CD14-positive monocyte (primary cell): ENCODE measurements at regions not wholly inside any gene's neighbourhood (a gene's known extent, or its start where the extent isn't known, plus 50 kb on each side); places are given as distances from the start of the nearest gene placed in this dataset.
"Not testable (repeated sequence)": the region's sequence is repeated elsewhere in the genome, so short reads cannot be mapped to it uniquely, and the experiment has no call there.

Source experiments
- DNase-seq, 3 donors: peaks; one replicate each; pipeline ENCODE4 v3.0.0-alpha.2; 2011 to 2022
- H2AFZ ChIP-seq: 2 replicates; pipeline ENCODE4 v1.6.0; 2012; ENCODE audit warnings: mild to moderate bottlenecking, low read depth, low read length, inconsistent platforms; ENCODE audit not compliant: insufficient read depth, poor library complexity, severe bottlenecking
- H3K27ac ChIP-seq, 2 donors: 1 replicate in 1 of 2; 2 replicates in 1 of 2; pipeline ENCODE4 v1.5.1; 2012 to 2013; ENCODE audit warnings: low read length in 2 of 2, control low read depth in 1 of 2, inconsistent platforms in 1 of 2, low read depth in 1 of 2, mild to moderate bottlenecking in 1 of 2
- H3K27me3 ChIP-seq, 2 donors: one replicate each; pipeline versions ENCODE4 v1.6.0 to v1.6.1; 2011 to 2013; ENCODE audit warnings: low read length in 2 of 2; ENCODE audit not compliant: control insufficient read depth in 2 of 2, insufficient read depth in 2 of 2
- H3K36me3 ChIP-seq, 2 donors: replicated peaks in 1 of 2; 1 replicate in 1 of 2; 2 replicates in 1 of 2; pipeline versions ENCODE4 v1.5.1 to v1.6.1; 2012 to 2013; ENCODE audit warnings: low read length in 2 of 2, control low read depth in 1 of 2, inconsistent platforms in 1 of 2, mild to moderate bottlenecking in 1 of 2; ENCODE audit not compliant: insufficient read depth in 2 of 2, control insufficient read depth in 1 of 2
- H3K4me1 ChIP-seq, 2 donors: 1 replicate in 1 of 2; 2 replicates in 1 of 2; pipeline versions ENCODE4 v1.5.1 to v1.6.1; 2012 to 2013; ENCODE audit warnings: low read length in 2 of 2, control low read depth in 1 of 2, inconsistent platforms in 1 of 2, mild to moderate bottlenecking in 1 of 2, moderate library complexity in 1 of 2; ENCODE audit not compliant: insufficient read depth in 2 of 2, control insufficient read depth in 1 of 2
- H3K4me2 ChIP-seq: replicated peaks from 2 replicates; pipeline ENCODE3; 2012; ENCODE audit warnings: low read length, moderate library complexity, mild to moderate bottlenecking; ENCODE audit not compliant: poor library complexity, severe bottlenecking; ENCODE audit errors: extremely low read depth
- H3K4me3 ChIP-seq, 3 experiments: fragments of 200-600 bp in 1 of 3; sonication (generic) in 1 of 3; replicated peaks in 1 of 3; 1 replicate in 2 of 3; 2 replicates in 1 of 3; pipeline ENCODE4 v1.5.1; 2011 to 2013; ENCODE audit warnings: low read length in 3 of 3, mild to moderate bottlenecking in 3 of 3, control low read depth in 2 of 3, low read depth in 2 of 3, inconsistent platforms in 1 of 3, moderate library complexity in 1 of 3
- H3K79me2 ChIP-seq: 2 replicates; pipeline ENCODE4 v1.6.0; 2012; ENCODE audit warnings: mild to moderate bottlenecking, control low read depth, inconsistent platforms, low read length, moderate library complexity; ENCODE audit not compliant: insufficient read depth
- H3K9ac ChIP-seq: 2 replicates; pipeline ENCODE4 v1.6.0; 2017; ENCODE audit warnings: low read length, mild to moderate bottlenecking; ENCODE audit not compliant: insufficient read depth, poor library complexity, severe bottlenecking
- H3K9me3 ChIP-seq, 2 donors: replicated peaks in 1 of 2; 1 replicate in 1 of 2; 2 replicates in 1 of 2; pipeline versions ENCODE4 v1.5.1 to v1.6.1; 2012 to 2013; ENCODE audit warnings: low read length in 2 of 2, control low read depth in 1 of 2; ENCODE audit not compliant: control insufficient read depth in 1 of 2, insufficient read depth in 1 of 2
- H4K20me1 ChIP-seq: 2 replicates; pipeline ENCODE4 v1.6.0; 2012; ENCODE audit warnings: mild to moderate bottlenecking, low read length, control low read depth, moderate library complexity; ENCODE audit not compliant: insufficient read depth
- H3K27ac Mint-ChIP-seq, 7 donors: one replicate each; pipeline ENCODE4 v1.8.0; 2020; ENCODE audit warnings: mild to moderate bottlenecking in 7 of 7, mixed read lengths in 7 of 7, moderate library complexity in 6 of 7, inconsistent platforms in 2 of 7
- H3K27me3 Mint-ChIP-seq, 3 donors: one replicate each; pipeline ENCODE4 v1.8.0; 2021 to 2022; ENCODE audit warnings: low read depth in 3 of 3, mild to moderate bottlenecking in 3 of 3, mixed read lengths in 3 of 3, moderate library complexity in 3 of 3, inconsistent platforms in 1 of 3
- H3K36me3 Mint-ChIP-seq, 2 donors: one replicate each; pipeline ENCODE4 v1.8.0; 2020; ENCODE audit warnings: mixed read lengths in 2 of 2, inconsistent platforms in 1 of 2, mild to moderate bottlenecking in 1 of 2
- H3K4me1 Mint-ChIP-seq: one replicate; pipeline ENCODE4 v1.8.0; 2020; ENCODE audit warnings: mild to moderate bottlenecking, mixed read lengths
- H3K4me3 Mint-ChIP-seq, 2 donors: one replicate each; pipeline ENCODE4 v1.8.0; 2020; ENCODE audit warnings: mild to moderate bottlenecking in 2 of 2, mixed read lengths in 2 of 2, moderate library complexity in 1 of 2
- H3K9me3 Mint-ChIP-seq, 7 donors: one replicate each; pipeline ENCODE4 v1.8.0; 2020 to 2022; ENCODE audit warnings: mixed read lengths in 7 of 7, mild to moderate bottlenecking in 6 of 7, moderate library complexity in 6 of 7, inconsistent platforms in 2 of 7
- WGBS: methylation state at CpG from one replicate; pipeline ENCODE4 v1.1.5; 2013; ENCODE audit warnings: missing lambda C conversion rate; ENCODE audit not compliant: insufficient coverage; 5-methylcytosine and 5-hydroxymethylcytosine counted together
- intact Hi-C, 2 donors: fragments of 100-400 bp; cut with micrococcal nuclease; formaldehyde crosslinking; loops; one replicate each; pipeline versions ENCODE4 v1.15.0 to v1.15.1; 2023

DNA sequence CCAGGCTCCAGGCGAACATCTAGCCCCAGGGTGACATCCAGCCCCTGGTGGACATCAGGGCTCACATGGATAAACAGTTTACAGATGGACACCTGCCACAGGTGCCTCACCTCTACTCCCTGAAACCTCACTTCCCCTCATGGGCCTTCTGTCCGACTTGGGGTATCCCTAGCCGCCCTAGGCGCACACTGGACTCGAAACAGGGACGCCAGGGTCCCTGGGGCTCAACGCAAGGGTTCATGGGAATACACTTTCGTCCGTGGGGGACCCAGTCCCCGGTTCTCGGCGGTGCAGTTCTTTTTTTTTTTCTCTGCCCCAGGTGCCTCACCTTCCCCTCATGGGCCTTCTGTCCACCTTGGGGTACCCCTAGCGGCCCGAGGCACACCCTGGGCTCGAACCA lies 194.2 kb downstream of the POTEG start:
- H3K4me2 ChIP-seq, H3K27ac ChIP-seq, H3K79me2 ChIP-seq, H3K4me1 Mint-ChIP-seq, H3K4me1 ChIP-seq, intact Hi-C loops, DNase-seq, H3K36me3 Mint-ChIP-seq, H3K9ac ChIP-seq, H4K20me1 ChIP-seq, H3K27me3 ChIP-seq, H3K27ac Mint-ChIP-seq, H3K9me3 ChIP-seq, H2AFZ ChIP-seq, H3K4me3 ChIP-seq, H3K4me3 Mint-ChIP-seq, H3K27me3 Mint-ChIP-seq, H3K36me3 ChIP-seq: not testable (repeated sequence)
- peaks cover 2 to 12% (median 4%) of the 10 kb centered on the region in 7 donors for H3K9me3 Mint-ChIP-seq
- WGBS = no CpG with 5 or more reads among the region's 15 CpGs

DNA sequence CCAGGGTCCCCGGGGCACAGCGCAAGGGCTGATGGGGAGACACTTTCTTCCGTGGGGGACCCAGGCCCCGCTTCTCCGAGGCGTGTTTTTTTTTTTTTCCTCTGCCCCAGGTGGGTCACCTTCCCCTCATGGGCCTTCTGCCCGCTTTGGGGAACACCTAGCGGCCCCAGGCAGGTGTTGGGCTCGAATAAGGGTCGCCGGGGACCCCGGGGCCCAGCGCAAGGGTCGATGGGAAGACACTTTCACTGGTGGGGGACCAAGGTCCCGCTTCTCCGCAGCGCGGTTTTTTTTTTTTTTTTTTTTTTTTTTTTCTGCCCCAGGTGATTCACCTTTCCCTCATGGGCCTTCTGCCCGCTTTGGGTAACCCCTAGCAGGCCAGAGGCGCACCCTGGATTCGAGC lies 193.8 kb downstream of the POTEG start:
- intact Hi-C loops, H3K27me3 Mint-ChIP-seq, H3K4me3 Mint-ChIP-seq, H3K9ac ChIP-seq, H3K79me2 ChIP-seq, DNase-seq, H3K27ac Mint-ChIP-seq, H3K4me1 Mint-ChIP-seq, H3K27me3 ChIP-seq, H3K4me3 ChIP-seq, H3K36me3 Mint-ChIP-seq, H3K36me3 ChIP-seq, H3K4me1 ChIP-seq, H3K27ac ChIP-seq, H3K4me2 ChIP-seq, H3K9me3 ChIP-seq, H2AFZ ChIP-seq, H4K20me1 ChIP-seq: not testable (repeated sequence)
- WGBS = no CpG with 5 or more reads among the region's 21 CpGs
- peaks cover 2 to 12% (median 4%) of the 10 kb centered on the region in 7 donors for H3K9me3 Mint-ChIP-seq

DNA sequence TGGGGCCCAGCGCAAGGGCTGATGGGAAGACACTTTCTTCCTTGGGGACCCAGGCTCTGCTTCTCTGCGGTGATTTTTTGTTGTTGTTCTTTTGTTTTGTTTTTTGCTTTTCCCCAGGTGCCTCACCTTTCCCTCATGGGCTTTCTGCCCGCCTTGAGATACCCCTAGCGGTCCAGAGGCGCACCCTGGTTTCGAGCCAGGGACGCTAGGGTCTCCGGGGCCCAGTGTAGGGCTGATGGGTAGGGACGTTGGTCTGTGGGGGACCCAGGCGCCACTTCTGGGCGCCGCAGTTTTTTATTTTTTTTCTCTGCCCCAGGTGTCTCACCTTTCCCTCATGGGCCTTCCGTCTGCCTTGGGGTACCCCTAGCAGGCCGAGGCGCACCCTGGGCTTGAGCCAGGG lies 192.7 kb downstream of the POTEG start:
- H3K4me1 ChIP-seq, intact Hi-C loops, H4K20me1 ChIP-seq, H3K4me1 Mint-ChIP-seq, H3K4me3 ChIP-seq, H3K36me3 Mint-ChIP-seq, H3K27ac ChIP-seq, H3K27me3 Mint-ChIP-seq, DNase-seq, H3K4me2 ChIP-seq, H3K36me3 ChIP-seq, H2AFZ ChIP-seq, H3K9ac ChIP-seq, H3K27ac Mint-ChIP-seq, H3K9me3 ChIP-seq, H3K4me3 Mint-ChIP-seq, H3K79me2 ChIP-seq, H3K27me3 ChIP-seq: not testable (repeated sequence)
- WGBS = no CpG with 5 or more reads among the region's 15 CpGs
- peaks cover 2 to 12% (median 4%) of the 10 kb centered on the region in 7 donors for H3K9me3 Mint-ChIP-seq

DNA sequence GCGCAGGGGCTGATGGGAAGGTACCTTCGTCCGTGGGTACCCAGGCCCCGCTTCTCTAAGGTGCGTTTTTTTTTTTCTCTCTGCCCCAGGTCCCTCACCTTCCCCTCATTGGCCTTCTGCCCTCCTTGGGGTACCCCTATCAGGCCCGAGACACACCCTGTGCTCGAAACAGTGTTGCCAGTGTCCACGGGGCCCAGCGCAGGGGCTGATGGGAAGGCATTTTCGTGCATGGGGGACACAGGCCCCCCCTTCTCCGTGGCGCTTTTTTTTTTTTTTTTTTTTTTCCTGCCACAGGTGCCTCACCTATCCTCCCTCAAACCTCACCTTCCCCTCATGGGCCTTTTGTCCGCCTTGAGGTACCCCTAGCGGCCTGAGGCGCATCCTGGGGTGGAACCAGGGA lies 191.6 kb downstream of the POTEG start:
- H3K9ac ChIP-seq, intact Hi-C loops, H3K4me3 ChIP-seq, H3K27me3 Mint-ChIP-seq, H3K4me1 ChIP-seq, H3K36me3 ChIP-seq, H3K4me1 Mint-ChIP-seq, H3K27me3 ChIP-seq, H3K27ac ChIP-seq, H2AFZ ChIP-seq, H3K79me2 ChIP-seq, H4K20me1 ChIP-seq, H3K4me3 Mint-ChIP-seq, H3K9me3 ChIP-seq, H3K27ac Mint-ChIP-seq, H3K36me3 Mint-ChIP-seq, H3K4me2 ChIP-seq, DNase-seq: not testable (repeated sequence)
- no CpG with 5 or more reads among the region's 15 CpGs for WGBS
- peaks cover 2 to 10% (median 4%) of the 10 kb centered on the region in 7 donors for H3K9me3 Mint-ChIP-seq
